GM23248 (cell line): ENCODE measurements at regions not wholly inside any gene's neighbourhood (a gene's known extent, or its start where the extent isn't known, plus 50 kb on each side); places are given as distances from the start of the nearest gene placed in this dataset.

Source experiments
- DNase-seq: peaks from one replicate; pipeline ENCODE4 v3.0.0-alpha.2; 2015
- H2AFZ ChIP-seq: fragments of 200-600 bp; sonication (generic); 2 replicates; pipeline ENCODE4 v1.6.1; 2016; ENCODE audit warnings: antibody characterized with exemption
- H3F3A ChIP-seq: fragments of 200-600 bp; sonication (generic); 2 replicates; pipeline ENCODE4 v1.6.1; 2016; ENCODE audit warnings: mild to moderate bottlenecking, antibody characterized with exemption, mixed run types; ENCODE audit not compliant: insufficient read depth
- H3K27ac ChIP-seq: fragments of 200-600 bp; sonication (generic); 2 replicates; pipeline ENCODE4 v1.5.1; 2016; ENCODE audit warnings: mild to moderate bottlenecking
- H3K27me3 ChIP-seq: fragments of 200-600 bp; sonication (generic); replicated peaks from 2 replicates; pipeline ENCODE4 v1.6.1; 2016; ENCODE audit warnings: mild to moderate bottlenecking; ENCODE audit not compliant: insufficient read depth
- H3K36me3 ChIP-seq: fragments of 200-600 bp; sonication (generic); 2 replicates; pipeline ENCODE4 v1.6.1; 2016; ENCODE audit warnings: low read depth, mild to moderate bottlenecking
- H3K4me1 ChIP-seq: fragments of 200-600 bp; sonication (generic); 2 replicates; pipeline ENCODE4 v1.6.1; 2016; ENCODE audit warnings: mild to moderate bottlenecking; ENCODE audit not compliant: insufficient read depth
- H3K4me2 ChIP-seq: fragments of 200-600 bp; sonication (generic); one replicate; pipeline ENCODE4 v1.6.1; 2016; ENCODE audit warnings: mild to moderate bottlenecking; ENCODE audit not compliant: unreplicated experiment
- H3K4me3 ChIP-seq: fragments of 200-600 bp; sonication (generic); 2 replicates; pipeline ENCODE4 v1.5.1; 2016; ENCODE audit warnings: mild to moderate bottlenecking
- H3K79me2 ChIP-seq: fragments of 200-600 bp; sonication (generic); 2 replicates; pipeline ENCODE4 v1.6.1; 2016; ENCODE audit warnings: mild to moderate bottlenecking; ENCODE audit not compliant: insufficient read depth
- H3K9ac ChIP-seq: fragments of 200-600 bp; sonication (generic); 2 replicates; pipeline ENCODE4 v1.6.1; 2016; ENCODE audit warnings: mild to moderate bottlenecking
- H3K9me2 ChIP-seq: fragments of 200-600 bp; sonication (generic); 2 replicates; pipeline ENCODE4 v1.6.1; 2016; ENCODE audit warnings: mixed run types, mild to moderate bottlenecking, moderate library complexity; ENCODE audit not compliant: insufficient read depth
- H3K9me3 ChIP-seq: fragments of 200-600 bp; sonication (generic); one replicate; pipeline ENCODE4 v1.6.1; 2017; ENCODE audit warnings: low read depth
- H4K20me1 ChIP-seq: fragments of 200-600 bp; sonication (generic); 2 replicates; pipeline ENCODE4 v1.6.0; 2016; ENCODE audit not compliant: insufficient read depth
- EZH2 ChIP-seq: fragments of 200-600 bp; sonication (generic); IDR thresholded peaks from 2 replicates; pipeline ENCODE4 v1.6.1; 2018; ENCODE audit warnings: antibody characterized with exemption, mild to moderate bottlenecking; ENCODE audit not compliant: insufficient read depth, poor library complexity, severe bottlenecking
- EZH2phosphoT487 ChIP-seq: fragments of 200-600 bp; sonication (generic); IDR thresholded peaks from 2 replicates; pipeline ENCODE4 v1.6.1; 2018; ENCODE audit warnings: antibody characterized with exemption, moderate library complexity, mild to moderate bottlenecking, low read depth; ENCODE audit not compliant: insufficient read depth
- WGBS, 2 experiments: methylation state at CpG; one replicate each; pipeline ENCODE4 v1.1.6; 2015 to 2017; ENCODE audit warnings: low lambda C conversion rate in 2 of 2, low coverage in 1 of 2; ENCODE audit errors: missing lambda C conversion rate in 2 of 2; 5-methylcytosine and 5-hydroxymethylcytosine counted together
- in situ Hi-C: fragments of 300-500 bp; cut with MboI; formaldehyde crosslinking; loops from 2 replicates; pipeline ENCODE4 v1.15.0; 2020

DNA sequence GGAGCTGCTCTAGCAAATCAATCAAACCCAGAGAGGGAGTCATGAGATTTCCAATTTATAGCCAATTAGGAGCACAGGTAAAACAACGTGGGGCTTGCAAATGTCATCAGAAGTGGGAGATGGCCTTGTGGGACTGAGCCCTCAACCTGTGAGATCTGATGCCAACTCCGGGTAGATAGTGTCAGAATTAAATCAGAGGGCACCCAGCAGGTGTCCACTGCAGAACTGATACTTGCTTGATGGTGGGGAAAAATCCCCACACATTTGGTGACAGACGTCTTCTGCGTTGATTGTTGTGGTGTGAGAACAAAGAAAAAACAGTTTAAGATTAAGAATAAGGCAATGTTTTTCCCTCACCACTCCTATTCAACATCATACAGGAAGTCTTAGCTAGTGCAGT lies 1402.8 kb downstream of the RAPGEF2 start:
- Histone ChIP-seq H3K4me1 (no peaks in the 10 kb centered on the region), H3K9me3 (no peaks in the 10 kb centered on the region), H3K9me2 (no peaks in the 10 kb centered on the region), H3K4me2 (no peak overlapping the region), H4K20me1 (no peaks in the 10 kb centered on the region), H3K79me2 (no peaks in the 10 kb centered on the region), H3K9ac (no peak overlapping the region), H3F3A (no peaks in the 10 kb centered on the region), H3K27ac (no peak overlapping the region), H2AFZ (no peak overlapping the region), H3K36me3 (no peaks in the 10 kb centered on the region), H3K4me3 (no peak overlapping the region), H3K27me3 (no peaks in the 10 kb centered on the region)
- 9 to 20% methylated on average over 4 of the region's 4 CpGs for WGBS, 2 experiments
- no peak for DNase-seq
- in situ Hi-C loops = no loop called here
- TF ChIP-seq EZH2 (no peak), EZH2phosphoT487 (no peak)

- no peaks in the 10 kb centered on the region for H3K9me2 ChIP-seq
- no peak overlapping the region for H3K27ac ChIP-seq
- peak; percentile 0 for DNase-seq
- TF ChIP-seq EZH2 (no peak), EZH2phosphoT487 (no peak)
- in situ Hi-C loops = no loop called here
- H3F3A ChIP-seq = no peaks in the 10 kb centered on the region
- H3K79me2 ChIP-seq = no peaks in the 10 kb centered on the region
- H4K20me1 ChIP-seq = no peaks in the 10 kb centered on the region
- H3K4me1 ChIP-seq = no peaks in the 10 kb centered on the region
- peaks cover under 1% of the 10 kb centered on the region for H3K9me3 ChIP-seq
- no peaks in the 10 kb centered on the region for H3K27me3 ChIP-seq
- no peaks in the 10 kb centered on the region for H3K36me3 ChIP-seq
- H3K4me3 ChIP-seq = no peak overlapping the region
- no peak overlapping the region for H3K4me2 ChIP-seq
- no peak overlapping the region for H2AFZ ChIP-seq
- H3K9ac ChIP-seq = no peak overlapping the region
Observed at GRCh38 chr4:160510928-160511327, 1408.0 kb downstream of the RAPGEF2 start.

DNA sequence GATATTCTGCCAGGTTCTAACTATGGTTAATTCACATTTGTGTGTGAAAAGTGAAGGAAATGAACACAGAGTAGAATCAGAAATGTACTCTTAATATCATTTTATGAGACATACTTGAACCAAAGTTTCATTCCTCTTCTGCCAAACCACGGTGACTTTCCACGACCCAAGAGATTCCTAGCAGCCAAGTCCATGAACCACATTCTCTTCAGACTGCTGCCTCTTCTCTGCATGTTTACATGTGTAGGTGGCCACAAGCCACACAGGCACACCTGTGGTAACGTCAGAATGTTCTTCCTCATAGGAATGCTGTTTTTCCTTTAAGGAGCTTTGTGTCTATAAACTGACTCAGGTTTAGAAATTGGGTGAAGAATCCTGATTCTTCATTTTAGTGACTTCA lies 1411.2 kb downstream of the RAPGEF2 start:
- no peak overlapping the region for H3K9ac ChIP-seq
- TF ChIP-seq EZH2 (no peak), EZH2phosphoT487 (no peak)
- H3K4me2 ChIP-seq = no peak overlapping the region
- H3K4me1 ChIP-seq = no peaks in the 10 kb centered on the region
- no peak overlapping the region for H3K27ac ChIP-seq
- no peaks in the 10 kb centered on the region for H3K79me2 ChIP-seq
- H3F3A ChIP-seq = no peaks in the 10 kb centered on the region
- WGBS, 2 experiments = 0% methylated on average over 3 of the region's 3 CpGs
- H3K27me3 ChIP-seq = no peaks in the 10 kb centered on the region
- H3K9me2 ChIP-seq = no peaks in the 10 kb centered on the region
- H4K20me1 ChIP-seq = no peaks in the 10 kb centered on the region
- no peaks in the 10 kb centered on the region for H3K36me3 ChIP-seq
- no peak for DNase-seq
- no peak overlapping the region for H3K4me3 ChIP-seq
- in situ Hi-C loops = no loop called here
- H2AFZ ChIP-seq = no peak overlapping the region
- H3K9me3 ChIP-seq = peaks cover 4% of the 10 kb centered on the region

GRCh38 chr4:160523231-160523630 lies 1420.4 kb downstream of the RAPGEF2 start:
- in situ Hi-C loops = no loop called here
- H3K4me3 ChIP-seq = no peak overlapping the region
- H3K79me2 ChIP-seq = no peaks in the 10 kb centered on the region
- H3F3A ChIP-seq = no peaks in the 10 kb centered on the region
- H3K27ac ChIP-seq = no peak overlapping the region
- no peak for TF ChIP-seq EZH2phosphoT487
- no peak for TF ChIP-seq EZH2
- H3K4me2 ChIP-seq = no peak overlapping the region
- H3K4me1 ChIP-seq = no peaks in the 10 kb centered on the region
- no peak overlapping the region for H2AFZ ChIP-seq
- 0% methylated on average over 1 of the region's 1 CpG for WGBS, 2 experiments
- DNase-seq = no peak
- peaks cover 6% of the 10 kb centered on the region for H3K9me3 ChIP-seq
- H3K9ac ChIP-seq = no peak overlapping the region
- no peaks in the 10 kb centered on the region for H3K27me3 ChIP-seq
- no peaks in the 10 kb centered on the region for H3K9me2 ChIP-seq
- no peaks in the 10 kb centered on the region for H3K36me3 ChIP-seq
- no peaks in the 10 kb centered on the region for H4K20me1 ChIP-seq

- Histone ChIP-seq H3F3A (no peaks in the 10 kb centered on the region), H3K27me3 (no peaks in the 10 kb centered on the region), H3K9me3 (no peaks in the 10 kb centered on the region), H2AFZ (no peak overlapping the region), H3K4me1 (no peaks in the 10 kb centered on the region), H3K27ac (no peak overlapping the region), H4K20me1 (no peaks in the 10 kb centered on the region), H3K4me3 (no peak overlapping the region), H3K36me3 (no peaks in the 10 kb centered on the region), H3K9me2 (no peaks in the 10 kb centered on the region), H3K79me2 (no peaks in the 10 kb centered on the region), H3K4me2 (no peak overlapping the region), H3K9ac (no peak overlapping the region)
- WGBS, 2 experiments = 31 to 34% methylated on average over 5 of the region's 5 CpGs
- in situ Hi-C loops = no loop called here
- TF ChIP-seq EZH2phosphoT487 = no peak
- no peak for TF ChIP-seq EZH2
- DNase-seq = no peak
Observed at GRCh38 chr4:160537681-160538080, 1434.8 kb downstream of the RAPGEF2 start.
